ENCODE measurements at regions not wholly inside any gene's neighbourhood (a gene's known extent, or its start where the extent isn't known, plus 50 kb on each side); places are given as distances from the start of the nearest gene placed in this dataset.

- DNase-seq: no peak
Observed at GRCh38 chr15:81987628-81988027, 58.2 kb downstream of the MEX3B start.

DNA sequence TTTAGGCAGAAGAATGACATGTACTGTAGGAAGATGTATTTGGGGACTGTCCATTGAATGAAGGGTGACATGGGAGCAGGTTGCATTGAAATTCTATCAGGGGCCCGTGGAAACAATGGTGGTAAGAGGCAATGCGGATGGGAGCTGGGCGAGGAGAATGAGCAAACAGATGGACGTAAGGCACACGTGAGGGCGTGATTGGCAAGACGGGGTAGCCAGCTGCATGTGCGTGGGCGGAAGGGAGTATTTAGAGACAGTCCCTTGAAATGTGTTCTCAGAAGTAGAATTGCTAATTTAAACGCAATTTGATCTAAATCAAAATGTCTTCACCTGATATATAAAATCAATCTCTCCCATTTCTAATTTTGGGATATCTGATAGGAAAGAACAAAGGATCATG lies 62.3 kb downstream of the MEX3B start:
- DNase-seq: no peak

DNA sequence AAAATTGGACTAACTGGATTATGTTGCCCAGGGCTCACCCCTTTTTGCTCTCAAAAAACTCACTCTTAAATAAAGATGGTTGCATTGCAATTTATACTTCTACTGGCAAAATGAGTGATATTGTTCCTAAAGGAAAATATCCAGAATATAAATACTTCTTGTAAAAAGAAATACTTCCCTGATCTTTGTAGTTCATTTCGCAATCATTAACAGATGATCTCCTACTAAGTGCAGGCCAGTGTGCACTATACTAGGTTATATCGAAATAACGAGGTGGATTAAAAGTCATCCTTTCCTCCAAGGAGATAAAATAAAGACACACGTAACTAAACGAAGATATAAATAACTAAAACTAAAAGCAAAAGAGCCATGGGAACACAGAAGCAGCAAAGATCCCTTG lies 63.0 kb downstream of the MEX3B start:
- DNase-seq: no peak

DNA sequence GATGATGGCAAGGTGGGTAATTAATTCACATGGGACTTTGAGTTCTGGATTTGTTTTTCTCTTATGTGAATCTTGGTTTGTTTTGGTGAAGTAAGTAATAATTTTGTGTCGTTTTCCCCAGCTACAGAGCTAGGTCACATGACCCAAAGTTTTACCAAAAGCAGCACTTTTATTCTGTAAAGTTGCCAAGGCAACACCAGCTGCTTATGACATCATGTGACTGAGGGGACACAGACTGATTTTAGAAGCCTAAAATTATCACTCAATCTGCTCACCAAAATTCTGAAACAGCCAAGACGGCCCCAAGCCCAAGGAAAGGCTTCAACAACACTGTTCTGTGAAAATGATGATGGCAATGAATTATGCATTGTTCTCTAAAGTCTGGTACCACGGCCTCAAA lies 63.9 kb downstream of the MEX3B start:
- no peak for DNase-seq

DNA sequence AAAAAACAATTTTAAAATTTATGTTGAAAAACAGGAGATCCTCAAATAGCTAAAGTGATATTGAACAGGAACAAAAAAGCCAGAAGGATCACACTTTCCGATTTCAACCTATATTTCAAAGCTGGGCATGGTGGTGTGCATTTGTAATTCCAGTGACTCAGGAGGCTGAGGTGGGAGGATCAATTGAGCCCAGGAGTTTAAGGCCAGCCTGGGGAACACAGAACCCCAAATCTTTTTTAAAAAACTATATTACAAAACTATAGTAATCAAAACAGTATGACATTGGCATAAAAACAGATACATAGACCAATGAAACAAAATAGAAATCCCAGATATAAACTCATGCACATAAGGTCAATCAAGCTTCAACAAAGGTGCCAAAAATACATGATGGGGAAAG lies 68.4 kb downstream of the MEX3B start:
- DNase-seq: no peak

GRCh38 chr15:81968691-81969090 lies 77.1 kb downstream of the MEX3B start:
- no peak for DNase-seq

DNA sequence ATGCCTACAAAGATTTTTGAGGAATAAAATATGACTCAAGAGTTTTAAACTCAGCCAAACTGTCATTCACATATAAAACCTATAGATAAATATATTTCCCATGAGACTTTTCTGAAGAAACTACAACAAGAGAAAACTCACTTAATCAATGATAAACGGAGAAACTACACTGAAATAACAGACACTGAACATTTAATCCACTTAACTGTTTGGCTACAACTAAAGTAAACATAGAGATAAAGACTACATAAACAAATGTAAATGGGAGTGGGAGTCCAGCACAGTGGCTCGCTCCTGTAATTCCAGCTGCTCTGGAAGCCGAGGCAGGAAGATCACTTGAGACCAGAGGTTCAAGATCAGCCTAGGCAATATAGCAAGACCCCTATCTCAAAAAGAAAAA lies 79.2 kb downstream of the MEX3B start:
- DNase-seq: no peak

- DNase-seq: no peak
Observed at GRCh38 chr15:81962482-81962881, 83.3 kb downstream of the MEX3B start.

- DNase-seq: no peak
Observed at GRCh38 chr15:81959196-81959595, 86.6 kb downstream of the MEX3B start.

GRCh38 chr15:81957698-81958097 lies 88.1 kb downstream of the MEX3B start:
- DNase-seq: no peak

DNA sequence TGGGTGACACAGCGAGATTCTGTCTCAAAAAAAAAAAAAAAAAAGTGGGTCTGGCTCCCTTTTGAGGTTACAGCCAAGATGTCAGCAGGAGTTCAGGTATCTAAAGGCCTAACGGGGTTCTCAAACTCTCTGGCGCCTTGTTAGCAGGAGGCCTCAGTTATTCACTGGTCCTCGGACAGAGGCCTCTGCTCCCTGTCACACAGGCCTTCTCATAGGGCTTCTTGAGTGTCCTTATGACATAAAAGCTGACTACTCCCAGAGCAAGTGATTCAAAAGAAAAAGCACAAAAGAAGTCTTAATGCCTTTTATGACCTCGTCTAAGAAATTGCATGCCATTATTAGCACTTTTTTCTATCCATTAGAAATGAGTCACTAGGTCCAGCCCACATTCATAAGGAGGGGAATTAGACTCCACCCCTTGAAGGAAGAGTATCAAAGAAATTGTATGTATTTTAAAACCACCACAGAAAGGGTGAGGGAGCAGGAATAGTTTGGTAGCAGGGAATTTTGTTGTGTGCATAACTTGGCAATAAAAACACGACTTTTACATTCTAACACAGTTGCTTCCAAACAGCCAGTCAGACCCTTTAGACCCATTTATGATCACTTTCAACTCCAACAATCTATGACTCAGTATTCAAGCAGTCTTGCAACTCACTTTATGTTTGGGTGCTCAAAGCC lies 90.3 kb downstream of the MEX3B start:
- no peak for DNase-seq

GRCh38 chr15:81954158-81954783 lies 91.5 kb downstream of the MEX3B start:
- no peak for DNase-seq

- peak; percentile 26 for DNase-seq
Observed at GRCh38 chr15:81950841-81951414, 94.9 kb downstream of the MEX3B start.

DNA sequence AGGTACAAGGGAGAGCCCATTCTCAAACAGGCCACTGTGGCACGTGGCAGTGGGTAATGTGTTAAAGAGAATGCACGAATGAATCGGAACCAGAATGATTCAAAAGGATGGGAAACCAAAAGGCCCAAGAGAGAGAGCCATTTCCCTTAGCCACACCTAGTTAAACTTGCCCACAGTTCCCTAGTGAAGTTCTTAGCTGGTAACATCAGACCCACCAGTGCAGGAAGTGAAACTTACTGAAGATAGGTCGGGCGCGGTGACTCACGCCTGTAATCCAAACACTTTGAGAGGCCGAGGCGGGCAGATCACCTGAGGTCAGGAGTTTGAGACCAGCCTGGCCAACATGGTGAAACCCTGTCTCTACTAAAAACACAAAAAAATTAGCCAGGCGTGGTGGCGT lies 97.1 kb downstream of the MEX3B start:
- no peak for DNase-seq

- DNase-seq: no peak
Observed at GRCh38 chr15:81948222-81948621, 97.6 kb downstream of the MEX3B start.

DNA sequence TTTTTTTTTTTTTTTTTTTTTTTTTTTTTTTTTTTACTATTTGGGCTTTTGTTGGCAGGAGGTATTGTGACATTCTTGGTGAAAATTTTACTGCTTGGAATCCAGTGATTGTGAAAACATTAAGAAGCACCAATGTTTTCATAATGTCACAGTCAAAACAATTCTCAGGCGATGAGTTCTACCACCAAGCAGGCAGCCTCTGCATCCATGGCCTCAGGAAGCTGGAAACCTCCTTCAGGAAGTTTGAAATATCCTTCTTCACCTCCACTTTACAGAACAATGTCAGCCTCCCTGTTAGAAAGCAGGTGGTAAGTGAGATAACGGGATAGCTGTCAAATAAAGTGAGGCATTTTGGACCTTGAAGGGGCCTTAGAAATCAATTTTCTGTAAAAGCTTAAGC lies 98.3 kb downstream of the MEX3B start:
- no peak for DNase-seq

DNA sequence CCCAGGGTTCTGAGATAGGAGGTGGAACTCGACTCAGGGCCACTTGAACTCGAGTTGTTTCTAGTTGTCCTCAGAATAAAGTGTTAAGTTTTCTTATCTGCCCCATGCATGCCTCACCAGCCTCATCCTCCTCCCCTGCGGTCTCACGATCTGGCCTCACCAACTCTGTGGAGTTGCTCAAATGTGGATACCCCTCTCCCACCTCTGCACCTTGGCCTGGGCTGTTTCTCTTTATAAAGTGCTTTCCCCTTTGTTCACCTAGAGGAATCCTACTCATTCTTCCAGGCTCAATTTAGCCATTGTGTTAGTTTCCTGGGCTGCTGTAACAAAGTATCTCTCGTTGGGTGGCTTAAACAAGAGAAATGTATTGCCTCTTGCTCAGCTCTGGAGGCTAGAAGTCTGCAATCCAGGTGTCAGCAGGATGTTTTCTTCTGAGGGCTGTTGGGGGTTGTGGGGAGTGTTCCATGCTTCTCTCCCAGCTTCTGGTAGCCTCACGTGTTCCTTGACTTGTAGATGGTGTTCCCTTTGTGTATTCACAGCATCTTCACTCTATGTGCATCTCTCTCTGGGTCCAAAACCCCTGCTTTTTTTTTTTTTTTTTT lies 100.7 kb downstream of the MEX3B start:
- DNase-seq: no peak

GRCh38 chr15:81942655-81943195 lies 103.1 kb downstream of the MEX3B start:
- no peak for DNase-seq

GRCh38 chr15:81942157-81942556 lies 103.7 kb downstream of the MEX3B start:
- no peak for DNase-seq

DNA sequence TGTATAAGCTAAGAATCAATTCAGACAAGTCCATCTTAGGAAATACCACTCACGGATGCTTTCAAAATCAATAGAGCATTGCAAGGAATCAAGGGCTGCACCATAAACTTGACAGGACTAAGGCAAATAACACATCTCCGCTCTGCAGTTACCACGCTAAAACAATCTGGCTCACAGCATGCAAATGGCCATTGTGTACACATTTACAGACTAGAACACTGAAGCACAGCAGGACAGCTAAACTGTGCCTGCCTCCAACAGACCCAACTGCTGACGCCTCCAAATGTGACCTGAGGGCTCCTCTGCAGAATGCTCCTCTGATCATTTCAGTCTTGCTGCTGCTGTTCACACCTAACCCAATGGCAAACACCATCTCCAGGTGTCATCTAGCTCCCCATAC lies 104.3 kb downstream of the MEX3B start:
- no peak for DNase-seq

DNA sequence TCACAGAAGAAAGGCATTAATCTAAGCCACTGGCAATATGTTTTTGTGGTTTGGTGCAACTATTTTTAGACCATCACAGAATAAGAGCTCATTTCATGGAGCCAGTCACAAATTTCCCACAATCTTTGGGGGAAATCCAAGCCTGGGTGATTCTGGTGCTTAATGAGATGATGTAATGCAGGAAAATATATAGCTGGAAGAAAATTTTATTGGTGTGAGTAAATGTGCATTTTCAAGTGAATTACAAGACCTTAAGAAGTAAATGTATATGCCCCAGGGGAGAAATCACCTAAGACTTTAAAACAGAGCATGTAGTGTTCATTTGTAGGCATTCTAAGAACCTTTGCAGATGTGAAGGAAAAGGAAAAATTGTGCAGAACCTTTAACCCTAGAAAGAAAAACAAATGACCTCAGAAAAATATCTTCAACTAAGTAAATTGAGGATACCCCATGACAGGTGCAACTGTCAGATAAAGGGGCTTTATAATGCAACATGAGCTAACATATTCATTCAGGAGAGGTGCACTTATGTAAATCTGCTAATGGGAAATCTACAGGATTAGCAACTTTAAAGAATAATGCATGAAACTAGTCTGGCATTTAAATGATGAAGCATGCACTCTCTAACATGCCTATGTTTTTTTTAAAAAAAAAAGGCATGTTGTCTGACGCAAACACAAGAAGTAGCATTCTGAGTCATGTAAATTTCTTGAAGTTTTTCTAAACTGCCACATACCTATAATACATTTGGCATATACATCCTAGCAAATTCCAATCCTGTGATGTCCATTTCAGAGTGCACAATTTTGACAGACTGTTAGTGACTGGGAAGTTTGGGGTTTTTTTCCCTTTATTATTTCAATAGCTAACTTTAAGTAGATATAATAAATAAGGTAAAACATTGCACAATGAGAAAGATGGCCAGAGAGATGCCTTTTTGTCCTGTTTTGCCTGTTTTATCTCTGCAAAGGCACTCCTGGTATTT lies 105.1 kb downstream of the MEX3B start:
- no peak for DNase-seq

DNA sequence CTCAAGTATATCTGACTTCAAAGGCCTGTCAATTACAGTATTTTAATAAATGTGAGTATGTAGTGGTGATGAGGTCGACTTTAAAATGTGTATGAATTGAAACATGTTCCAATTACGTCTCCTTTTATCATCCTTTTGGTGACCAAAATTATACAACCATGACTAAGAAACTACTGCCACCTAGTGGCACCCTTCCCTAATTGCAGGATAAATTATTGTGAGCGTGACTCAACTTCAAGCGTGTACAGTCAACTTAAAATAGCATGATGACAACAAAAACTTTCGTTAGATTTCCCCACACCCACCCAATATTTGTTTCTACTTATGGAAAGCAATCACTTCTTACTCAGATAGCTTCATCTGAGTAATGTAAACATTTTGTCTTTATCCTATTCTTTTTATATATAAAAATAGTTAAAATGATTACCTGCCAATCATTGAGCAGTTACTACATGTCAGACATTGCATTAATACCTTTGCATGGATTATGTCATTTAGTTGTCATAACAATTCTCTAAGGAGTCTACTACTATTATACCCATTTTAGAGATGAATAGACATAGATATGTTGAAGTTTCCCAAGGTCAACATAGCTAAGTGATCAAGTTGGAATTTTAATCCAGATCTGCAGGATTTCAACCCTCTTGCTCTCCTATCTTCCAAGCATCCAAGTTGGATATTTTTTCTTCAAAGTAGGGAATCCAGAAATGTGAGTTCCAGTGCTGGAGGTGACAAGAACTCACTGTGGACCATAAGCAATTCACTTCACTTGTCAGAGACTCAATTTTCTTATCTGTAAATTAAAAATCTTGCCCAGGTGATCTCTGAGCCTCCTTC lies 106.0 kb downstream of the MEX3B start:
- no peak for DNase-seq
